ENCODE measurements at regions not wholly inside any gene's neighbourhood (a gene's known extent, or its start where the extent isn't known, plus 50 kb on each side); places are given as distances from the start of the nearest gene placed in this dataset.

DNA sequence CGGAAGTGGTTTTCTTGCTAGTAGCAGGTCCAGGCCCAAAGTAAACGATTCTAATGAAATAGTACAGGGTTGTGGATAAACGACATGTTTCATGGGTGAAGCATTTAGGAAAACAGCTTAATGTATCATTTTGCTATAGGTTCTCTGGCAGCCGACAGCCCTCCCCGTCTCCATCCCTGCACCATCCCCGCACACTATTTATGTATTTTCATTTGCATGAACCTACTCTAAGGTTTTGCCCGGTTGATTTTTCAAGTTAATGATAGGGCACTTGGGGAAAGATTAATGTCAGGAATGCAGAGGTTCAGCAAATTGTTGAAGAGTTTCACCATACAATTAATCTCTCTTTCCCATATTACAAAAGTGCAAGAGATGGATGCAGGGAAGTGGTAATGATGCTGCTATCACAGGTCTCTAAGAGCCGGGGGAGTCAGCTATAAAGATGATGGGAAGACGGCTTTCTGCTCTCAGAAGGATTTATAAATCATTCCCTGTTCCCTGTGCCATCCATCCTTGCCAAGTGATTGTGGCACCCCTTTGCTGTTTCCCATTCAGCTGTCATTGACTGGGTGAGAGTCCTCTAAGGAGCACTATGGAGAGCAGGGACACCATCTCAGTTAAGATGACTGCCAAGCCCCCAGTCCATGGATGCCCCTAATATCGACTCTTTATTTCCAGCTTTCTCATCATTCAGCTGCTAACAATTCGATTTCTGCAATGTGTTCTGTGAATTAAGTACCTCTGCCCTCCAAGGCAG lies 186.3 kb downstream of the IRS2 start:
- no peaks in the 10 kb centered on the region for H3K9me3 ChIP-seq (ENCODE audit: control insufficient read depth, low read length)
- H3K27ac ChIP-seq (ENCODE audit: low read depth, low read length, severe bottlenecking): no peak overlapping the region
- 88 to 92% methylated on average over 4 of the region's 11 CpGs for WGBS, 2 experiments (ENCODE audit: insufficient coverage in 2 of 2)
- no peaks in the 10 kb centered on the region for H3K36me3 ChIP-seq (ENCODE audit: control insufficient read depth, insufficient read depth, low read length)
- no peak overlapping the region for H3K4me3 ChIP-seq (ENCODE audit: extremely low read depth, insufficient read depth, low read length, poor library complexity, severe bottlenecking)
- H3K4me1 ChIP-seq (ENCODE audit: control insufficient read depth, insufficient read depth, low read length, poor library complexity, severe bottlenecking): no peaks in the 10 kb centered on the region

DNA sequence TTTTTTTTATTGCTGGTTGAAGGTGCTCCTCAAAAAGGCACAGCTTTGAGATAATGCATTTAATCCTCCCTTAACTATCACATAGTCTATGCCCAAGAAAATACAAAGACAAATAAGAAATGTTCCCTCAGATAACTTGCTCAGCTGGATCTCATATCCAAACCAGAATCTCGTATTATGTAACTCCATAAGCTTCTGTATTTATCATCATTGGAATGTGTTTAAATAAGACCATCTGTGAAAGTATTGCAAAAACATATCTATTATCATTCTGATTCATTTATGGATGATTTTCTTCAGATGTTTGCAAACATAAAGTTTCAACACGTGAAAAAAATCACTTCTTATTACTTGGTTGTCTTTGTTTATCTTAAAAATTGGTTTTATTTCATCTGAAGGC lies 190.9 kb downstream of the IRS2 start:
- Histone ChIP-seq H3K4me1 (ENCODE audit: control insufficient read depth, insufficient read depth, low read length, poor library complexity, severe bottlenecking) (no peaks in the 10 kb centered on the region), H3K9me3 (ENCODE audit: control insufficient read depth, low read length) (no peaks in the 10 kb centered on the region), H3K27ac (ENCODE audit: low read depth, low read length, severe bottlenecking) (no peak overlapping the region), H3K36me3 (ENCODE audit: control insufficient read depth, insufficient read depth, low read length) (no peaks in the 10 kb centered on the region), H3K4me3 (ENCODE audit: extremely low read depth, insufficient read depth, low read length, poor library complexity, severe bottlenecking) (no peak overlapping the region)
- WGBS, 2 experiments (ENCODE audit: insufficient coverage in 2 of 2): no CpG with 5 or more reads among the region's 2 CpGs

DNA sequence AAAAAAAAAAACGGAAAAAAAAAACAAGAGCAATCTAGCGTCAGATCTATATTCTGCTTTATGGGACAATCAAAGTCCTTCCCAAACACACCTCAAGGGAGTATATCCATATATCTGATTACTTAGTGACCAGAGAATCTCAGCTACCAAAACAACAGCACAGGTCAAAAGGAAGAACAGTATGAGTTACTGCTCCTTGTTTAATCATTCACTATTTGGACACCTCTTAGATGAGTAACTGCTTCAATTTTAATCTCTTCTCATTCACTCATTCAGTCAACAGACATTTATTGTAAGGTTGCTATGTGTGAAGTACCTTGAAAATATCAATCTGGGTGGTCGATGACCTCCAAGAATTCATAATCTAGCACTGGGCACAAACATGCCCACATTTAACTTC lies 193.2 kb downstream of the IRS2 start:
- Histone ChIP-seq H3K36me3 (ENCODE audit: control insufficient read depth, insufficient read depth, low read length) (no peaks in the 10 kb centered on the region), H3K4me3 (ENCODE audit: extremely low read depth, insufficient read depth, low read length, poor library complexity, severe bottlenecking) (no peak overlapping the region), H3K27ac (ENCODE audit: low read depth, low read length, severe bottlenecking) (no peak overlapping the region), H3K4me1 (ENCODE audit: control insufficient read depth, insufficient read depth, low read length, poor library complexity, severe bottlenecking) (no peaks in the 10 kb centered on the region), H3K9me3 (ENCODE audit: control insufficient read depth, low read length) (no peaks in the 10 kb centered on the region)
- WGBS, 2 experiments (ENCODE audit: insufficient coverage in 2 of 2): no CpG with 5 or more reads among the region's 3 CpGs

DNA sequence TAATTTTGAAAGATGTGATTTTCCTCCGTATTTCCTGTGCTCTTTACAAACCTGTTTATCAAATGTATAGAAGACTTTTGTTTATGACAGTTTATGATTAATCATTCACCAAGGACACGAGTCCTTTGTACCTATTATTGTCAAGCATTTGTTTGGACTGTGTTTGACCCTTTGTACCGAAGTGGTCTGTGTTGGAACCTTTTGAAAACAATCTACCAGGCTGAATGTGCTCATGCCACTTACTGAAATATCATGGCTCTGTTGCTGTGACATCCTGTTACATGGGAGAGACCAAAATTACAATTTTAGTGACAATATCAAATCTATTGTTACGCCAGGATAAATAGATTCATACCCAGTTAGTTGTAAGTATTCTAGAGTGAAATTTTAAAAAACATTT lies 193.6 kb downstream of the IRS2 start:
- Histone ChIP-seq H3K9me3 (ENCODE audit: control insufficient read depth, low read length) (no peaks in the 10 kb centered on the region), H3K27ac (ENCODE audit: low read depth, low read length, severe bottlenecking) (no peak overlapping the region), H3K36me3 (ENCODE audit: control insufficient read depth, insufficient read depth, low read length) (no peaks in the 10 kb centered on the region), H3K4me1 (ENCODE audit: control insufficient read depth, insufficient read depth, low read length, poor library complexity, severe bottlenecking) (peaks cover 2% of the 10 kb centered on the region), H3K4me3 (ENCODE audit: extremely low read depth, insufficient read depth, low read length, poor library complexity, severe bottlenecking) (no peak overlapping the region)
- 95% methylated on average over 2 of the region's 4 CpGs; no CpG with 5 or more reads in 1 of the 2 experiments for WGBS, 2 experiments (ENCODE audit: insufficient coverage in 2 of 2)

DNA sequence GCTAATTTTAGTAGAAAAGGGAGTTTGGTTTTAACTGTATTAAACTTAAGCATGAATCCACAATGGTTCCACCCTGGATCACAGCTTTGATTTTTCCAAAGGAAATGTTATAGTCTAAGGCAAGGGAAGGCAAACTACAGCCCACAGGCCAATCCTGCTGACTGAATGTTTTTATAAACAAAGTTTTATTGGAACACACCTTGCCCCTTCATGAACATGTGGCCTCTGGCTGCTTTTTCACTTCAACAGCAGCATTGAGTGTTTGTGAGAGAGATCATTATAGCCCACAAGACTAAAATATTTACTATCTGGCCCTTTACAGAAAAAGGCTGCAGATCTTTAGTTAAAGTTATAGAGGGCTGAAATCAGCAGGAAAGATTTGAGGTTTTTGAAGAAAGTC lies 198.7 kb downstream of the IRS2 start:
- H3K27ac ChIP-seq (ENCODE audit: low read depth, low read length, severe bottlenecking): no peak overlapping the region
- peaks cover 27% of the 10 kb centered on the region for H3K4me1 ChIP-seq (ENCODE audit: control insufficient read depth, insufficient read depth, low read length, poor library complexity, severe bottlenecking)
- no peak overlapping the region for H3K4me3 ChIP-seq (ENCODE audit: extremely low read depth, insufficient read depth, low read length, poor library complexity, severe bottlenecking)
- H3K9me3 ChIP-seq (ENCODE audit: control insufficient read depth, low read length): no peaks in the 10 kb centered on the region
- no peaks in the 10 kb centered on the region for H3K36me3 ChIP-seq (ENCODE audit: control insufficient read depth, insufficient read depth, low read length)

DNA sequence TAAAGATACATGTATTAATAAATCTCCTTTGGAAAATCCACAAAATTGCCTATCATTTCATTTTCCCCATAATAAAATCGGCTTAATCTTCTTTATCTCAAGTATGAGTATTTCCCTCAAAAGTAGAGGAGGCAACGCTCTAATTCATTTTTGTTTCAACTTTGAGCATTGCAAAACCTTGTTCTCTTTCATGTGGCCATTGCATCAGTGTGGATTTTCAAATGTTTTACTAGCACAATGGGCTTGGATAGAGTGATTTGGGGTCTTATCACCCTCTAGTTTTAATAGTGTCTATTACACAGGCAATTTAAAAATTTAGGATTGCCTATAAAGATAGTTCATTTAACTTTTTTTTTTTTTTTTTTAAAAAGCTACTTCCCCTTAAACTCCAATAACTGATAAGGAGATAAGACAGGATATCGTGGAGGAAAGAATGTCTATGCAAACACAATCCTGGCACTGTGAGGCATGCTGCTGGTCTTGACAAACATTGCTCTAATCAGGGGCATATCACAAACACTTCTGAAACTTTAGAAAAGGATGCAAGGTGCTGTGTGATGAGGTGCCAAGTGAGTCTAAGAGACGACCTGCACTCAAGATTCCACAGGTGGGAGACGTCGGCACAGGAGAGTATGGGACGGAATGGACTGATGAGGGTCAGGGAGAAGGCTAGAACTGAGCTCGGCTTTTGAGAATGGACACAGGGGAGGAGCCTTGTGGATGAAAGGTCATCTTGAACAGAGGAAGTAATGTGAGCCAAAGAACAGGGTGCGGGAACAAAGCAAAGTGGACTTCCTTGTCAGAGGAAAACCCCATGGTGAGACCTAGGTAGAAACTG lies 199.7 kb downstream of the IRS2 start:
- H3K4me3 ChIP-seq (ENCODE audit: extremely low read depth, insufficient read depth, low read length, poor library complexity, severe bottlenecking): no peak overlapping the region
- WGBS, 2 experiments (ENCODE audit: insufficient coverage in 2 of 2): 89 to 96% methylated on average over 7 to 8 of the region's 9 CpGs
- H3K9me3 ChIP-seq (ENCODE audit: control insufficient read depth, low read length): no peaks in the 10 kb centered on the region
- H3K36me3 ChIP-seq (ENCODE audit: control insufficient read depth, insufficient read depth, low read length): no peaks in the 10 kb centered on the region
- no peak overlapping the region for H3K27ac ChIP-seq (ENCODE audit: low read depth, low read length, severe bottlenecking)
- H3K4me1 ChIP-seq (ENCODE audit: control insufficient read depth, insufficient read depth, low read length, poor library complexity, severe bottlenecking): peaks cover 27% of the 10 kb centered on the region

DNA sequence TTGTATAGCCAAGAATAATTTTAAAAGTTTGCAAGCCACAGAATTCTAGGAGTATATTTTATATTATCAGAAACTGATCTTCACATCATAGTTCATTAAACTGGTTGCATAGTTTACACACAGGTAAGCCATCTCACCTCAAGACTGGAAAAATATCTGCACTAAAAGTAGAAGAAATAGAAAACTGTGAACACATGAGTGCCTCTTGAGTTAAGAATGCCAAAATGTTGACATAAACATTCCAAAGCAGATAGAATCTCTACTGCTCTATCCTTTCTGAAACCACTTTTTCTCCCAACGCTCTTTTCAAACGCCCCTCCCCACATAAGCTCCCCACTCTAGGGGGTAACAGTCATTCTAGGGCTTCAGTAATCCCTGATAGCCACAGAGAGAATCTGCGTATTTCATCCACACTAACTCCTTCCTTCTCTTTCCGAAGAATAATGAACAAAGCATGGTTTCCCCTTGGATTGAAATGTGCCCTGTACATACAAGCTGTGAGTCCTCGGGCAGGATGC lies 201.5 kb downstream of the IRS2 start:
- no peak overlapping the region for H3K27ac ChIP-seq (ENCODE audit: low read depth, low read length, severe bottlenecking)
- H3K9me3 ChIP-seq (ENCODE audit: control insufficient read depth, low read length): no peaks in the 10 kb centered on the region
- H3K4me1 ChIP-seq (ENCODE audit: control insufficient read depth, insufficient read depth, low read length, poor library complexity, severe bottlenecking): peaks cover 27% of the 10 kb centered on the region
- no peak overlapping the region for H3K4me3 ChIP-seq (ENCODE audit: extremely low read depth, insufficient read depth, low read length, poor library complexity, severe bottlenecking)
- no peaks in the 10 kb centered on the region for H3K36me3 ChIP-seq (ENCODE audit: control insufficient read depth, insufficient read depth, low read length)
- WGBS, 2 experiments (ENCODE audit: insufficient coverage in 2 of 2): 42 to 54% methylated on average over 2 to 3 of the region's 5 CpGs

DNA sequence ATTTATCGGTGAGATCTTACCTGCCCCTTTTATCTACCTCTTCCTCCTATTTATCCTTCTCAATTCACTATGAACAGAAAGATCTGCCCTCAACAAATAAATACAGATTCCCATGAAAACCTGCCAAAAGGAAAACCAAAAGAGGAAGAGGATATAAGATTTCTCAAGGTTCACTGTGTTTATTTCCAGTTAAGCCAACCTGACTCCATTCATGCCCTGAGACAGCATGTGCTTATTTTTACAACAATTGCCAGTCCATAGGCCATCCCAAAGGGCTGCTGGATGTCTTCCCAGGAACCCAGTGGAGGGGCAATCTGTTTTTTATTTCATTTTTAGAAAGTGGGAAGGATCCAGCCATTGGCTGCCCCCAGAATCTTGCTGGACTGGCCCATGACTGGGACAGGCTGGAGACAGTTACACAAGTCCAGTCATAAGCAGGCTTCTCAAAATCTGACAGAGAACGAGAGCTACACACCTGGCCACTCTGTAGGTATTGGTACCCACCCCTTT lies 209.1 kb downstream of the IRS2 start:
- Histone ChIP-seq H3K36me3 (ENCODE audit: control insufficient read depth, insufficient read depth, low read length) (no peaks in the 10 kb centered on the region), H3K4me1 (ENCODE audit: control insufficient read depth, insufficient read depth, low read length, poor library complexity, severe bottlenecking) (no peaks in the 10 kb centered on the region), H3K9me3 (ENCODE audit: control insufficient read depth, low read length) (no peaks in the 10 kb centered on the region), H3K4me3 (ENCODE audit: extremely low read depth, insufficient read depth, low read length, poor library complexity, severe bottlenecking) (no peak overlapping the region), H3K27ac (ENCODE audit: low read depth, low read length, severe bottlenecking) (no peak overlapping the region)
- 75 to 100% methylated on average over 1 of the region's 2 CpGs for WGBS, 2 experiments (ENCODE audit: insufficient coverage in 2 of 2)

DNA sequence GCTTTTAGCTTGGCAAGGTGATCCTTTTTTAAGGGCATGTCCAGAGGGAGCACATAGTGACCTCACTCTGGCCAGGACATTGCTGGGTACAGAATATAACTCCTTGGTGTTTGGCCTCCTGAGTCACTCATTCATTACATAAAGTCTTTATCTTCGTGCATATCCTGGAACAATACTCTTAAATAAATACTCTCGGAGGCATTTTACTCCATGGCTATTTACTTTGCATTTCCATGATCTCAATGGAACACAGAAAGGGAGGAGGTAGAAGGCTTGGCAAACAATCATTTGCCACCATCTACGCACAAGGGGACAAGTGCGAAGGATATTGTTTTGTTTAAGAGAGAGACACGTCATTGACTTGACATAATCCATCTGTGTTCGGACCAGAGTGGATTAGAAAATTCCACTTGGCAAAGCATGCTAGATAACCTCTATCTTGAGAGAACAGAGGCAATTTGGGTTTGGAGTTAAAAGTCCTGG lies 210.0 kb downstream of the IRS2 start:
- no peaks in the 10 kb centered on the region for H3K36me3 ChIP-seq (ENCODE audit: control insufficient read depth, insufficient read depth, low read length)
- no peak overlapping the region for H3K27ac ChIP-seq (ENCODE audit: low read depth, low read length, severe bottlenecking)
- no peaks in the 10 kb centered on the region for H3K9me3 ChIP-seq (ENCODE audit: control insufficient read depth, low read length)
- 93 to 100% methylated on average over 4 of the region's 6 CpGs for WGBS, 2 experiments (ENCODE audit: insufficient coverage in 2 of 2)
- H3K4me1 ChIP-seq (ENCODE audit: control insufficient read depth, insufficient read depth, low read length, poor library complexity, severe bottlenecking): no peaks in the 10 kb centered on the region
- H3K4me3 ChIP-seq (ENCODE audit: extremely low read depth, insufficient read depth, low read length, poor library complexity, severe bottlenecking): no peak overlapping the region

DNA sequence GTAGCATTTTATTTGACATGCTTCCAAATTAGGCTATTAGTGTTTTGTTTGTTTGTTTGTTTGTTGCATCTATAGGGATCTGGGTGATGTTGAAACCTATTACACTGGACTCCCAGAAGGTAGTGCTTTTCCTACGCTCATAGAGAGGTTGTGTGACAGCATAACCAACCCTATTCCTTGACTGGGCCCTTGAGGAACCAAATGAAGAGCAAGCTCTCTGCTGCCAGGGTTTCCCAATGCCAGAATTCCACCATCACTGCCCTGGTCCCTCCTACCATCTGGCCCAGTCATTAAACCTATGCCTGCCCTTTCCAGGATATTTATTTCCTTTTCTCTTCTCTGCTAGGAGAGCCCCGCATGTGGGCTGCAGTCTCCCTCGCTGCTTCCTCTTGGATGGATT lies 210.6 kb downstream of the IRS2 start:
- WGBS, 2 experiments (ENCODE audit: insufficient coverage in 2 of 2): 71 to 92% methylated on average over 1 to 3 of the region's 3 CpGs
- no peaks in the 10 kb centered on the region for H3K4me1 ChIP-seq (ENCODE audit: control insufficient read depth, insufficient read depth, low read length, poor library complexity, severe bottlenecking)
- H3K27ac ChIP-seq (ENCODE audit: low read depth, low read length, severe bottlenecking): no peak overlapping the region
- H3K9me3 ChIP-seq (ENCODE audit: control insufficient read depth, low read length): no peaks in the 10 kb centered on the region
- no peak overlapping the region for H3K4me3 ChIP-seq (ENCODE audit: extremely low read depth, insufficient read depth, low read length, poor library complexity, severe bottlenecking)
- no peaks in the 10 kb centered on the region for H3K36me3 ChIP-seq (ENCODE audit: control insufficient read depth, insufficient read depth, low read length)

All from mesodermal cell (in vitro differentiated cells).